Liver (tissue), 8 donors: ENCODE measurements at regions not wholly inside any gene's neighbourhood (a gene's known extent, or its start where the extent isn't known, plus 50 kb on each side); places are given as distances from the start of the nearest gene placed in this dataset.

Experiments used
- DNase-seq: peaks from one replicate; pipeline ENCODE4 v3.0.0-alpha.2; 2017; ENCODE audit warnings: low spot score
- H3K27ac ChIP-seq, 2 donors: one replicate each; pipeline ENCODE4 v1.7.0; 2013; ENCODE audit warnings: inconsistent platforms in 2 of 2, low read length in 2 of 2, control low read depth in 1 of 2, low read depth in 1 of 2, mild to moderate bottlenecking in 1 of 2
- H3K27me3 ChIP-seq, 4 donors: one replicate each; pipeline versions ENCODE4 v1.6.1 to v1.7.0; 2013; ENCODE audit warnings: low read length in 3 of 4, inconsistent platforms in 1 of 4, mild to moderate bottlenecking in 1 of 4, moderate library complexity in 1 of 4; ENCODE audit not compliant: control insufficient read depth in 4 of 4, insufficient read depth in 4 of 4
- H3K36me3 ChIP-seq, 4 donors: one replicate each; pipeline versions ENCODE4 v1.6.1 to v1.7.0; 2013; ENCODE audit warnings: low read length in 3 of 4, mild to moderate bottlenecking in 3 of 4, low read depth in 1 of 4, moderate library complexity in 1 of 4; ENCODE audit not compliant: control insufficient read depth in 4 of 4, insufficient read depth in 3 of 4
- H3K4me1 ChIP-seq, 4 donors: one replicate each; pipeline versions ENCODE4 v1.6.1 to v1.7.0; 2013; ENCODE audit warnings: low read length in 3 of 4, mild to moderate bottlenecking in 3 of 4, moderate library complexity in 1 of 4; ENCODE audit not compliant: control insufficient read depth in 4 of 4, insufficient read depth in 4 of 4
- H3K4me3 ChIP-seq, 3 donors: one replicate each; pipeline versions ENCODE4 v1.6.1 to v1.7.0; 2013; ENCODE audit warnings: low read length in 3 of 3, control low read depth in 1 of 3, low read depth in 1 of 3, mild to moderate bottlenecking in 1 of 3
- H3K9ac ChIP-seq, 2 donors: one replicate each; pipeline ENCODE4 v1.7.0; 2013; ENCODE audit warnings: low read length in 2 of 2, mild to moderate bottlenecking in 2 of 2, moderate library complexity in 2 of 2, control low read depth in 1 of 2, low read depth in 1 of 2
- H3K9me3 ChIP-seq, 4 donors: one replicate each; pipeline versions ENCODE4 v1.6.1 to v1.7.0; 2013; ENCODE audit warnings: low read length in 3 of 4; ENCODE audit not compliant: control insufficient read depth in 4 of 4
- EGR1 ChIP-seq, 2 donors: IDR thresholded peaks; 2 replicates each; pipeline ENCODE4 v1.6.1; 2016 to 2018; ENCODE audit warnings: antibody characterized with exemption in 2 of 2, low read depth in 2 of 2
- FOXA1 ChIP-seq: IDR thresholded peaks from 2 replicates; pipeline ENCODE4 v1.6.1; 2016; ENCODE audit warnings: antibody characterized with exemption
- FOXA2 ChIP-seq: IDR thresholded peaks from 2 replicates; pipeline ENCODE4 v1.6.1; 2016; ENCODE audit warnings: antibody characterized with exemption
- GABPA ChIP-seq, 2 donors: IDR thresholded peaks in 1 of 2; conservative IDR thresholded peaks in 1 of 2; 2 replicates each; pipeline ENCODE4 v1.6.1; 2016; ENCODE audit warnings: antibody characterized with exemption in 2 of 2, mild to moderate bottlenecking in 1 of 2, moderate library complexity in 1 of 2
- HNF4A ChIP-seq, 2 donors: conservative IDR thresholded peaks; 2 replicates each; pipeline ENCODE4 v1.6.1; 2016; ENCODE audit warnings: antibody characterized with exemption in 2 of 2, mild to moderate bottlenecking in 2 of 2
- HNF4G ChIP-seq: IDR thresholded peaks from 2 replicates; pipeline ENCODE4 v1.6.1; 2016; ENCODE audit warnings: antibody characterized with exemption
- JUND ChIP-seq, 2 donors: IDR thresholded peaks; 2 replicates each; pipeline ENCODE4 v1.6.1; 2016; ENCODE audit warnings: antibody characterized with exemption in 2 of 2
- NR2F2 ChIP-seq: IDR thresholded peaks from 2 replicates; pipeline ENCODE4 v1.6.1; 2016; ENCODE audit warnings: antibody characterized with exemption
- RAD21 ChIP-seq, 2 donors: IDR thresholded peaks; 2 replicates each; pipeline ENCODE4 v1.6.1; 2016; ENCODE audit warnings: antibody characterized with exemption in 2 of 2, mild to moderate bottlenecking in 2 of 2
- RXRA ChIP-seq, 2 donors: IDR thresholded peaks; 2 replicates each; pipeline ENCODE4 v1.6.1; 2017 to 2018; ENCODE audit warnings: antibody characterized with exemption in 2 of 2, mild to moderate bottlenecking in 1 of 2
- SP1 ChIP-seq: IDR thresholded peaks from 2 replicates; pipeline ENCODE4 v1.6.1; 2018; ENCODE audit warnings: antibody characterized with exemption, mild to moderate bottlenecking
- TAF1 ChIP-seq: conservative IDR thresholded peaks from 2 replicates; pipeline ENCODE4 v1.6.1; 2016; ENCODE audit warnings: antibody characterized with exemption, mild to moderate bottlenecking
- YY1 ChIP-seq: IDR thresholded peaks from 2 replicates; pipeline ENCODE4 v1.6.1; 2016; ENCODE audit warnings: antibody characterized with exemption, mild to moderate bottlenecking
- WGBS: extraction: QIAGEN DNeasy Blood & Tissue Kit; methylation state at CpG from one replicate; pipeline ENCODE4 v1.1.7; 2013; 5-methylcytosine and 5-hydroxymethylcytosine counted together
- TF ChIP-seq, protein P1 (sequence below): IDR thresholded peaks from 2 replicates; pipeline ENCODE4 v1.6.1; 2016; ENCODE audit warnings: antibody characterized with exemption, mild to moderate bottlenecking
- TF ChIP-seq, protein P2 (sequence below): fragments of 150-350 bp; IDR thresholded peaks from 2 replicates; pipeline ENCODE4 v1.5.1; 2017; ENCODE audit warnings: improper control_type of control experiment, low read depth, low read length; ENCODE audit not compliant: missing input control
- TF ChIP-seq, protein P3 (sequence below): IDR thresholded peaks from 2 replicates; pipeline ENCODE4 v1.6.1; 2016; ENCODE audit warnings: antibody characterized with exemption
- TF ChIP-seq, protein P4 (sequence below): IDR thresholded peaks from 2 replicates; pipeline ENCODE4 v1.6.1; 2016; ENCODE audit warnings: antibody characterized with exemption
- TF ChIP-seq, protein P5 (sequence below): IDR thresholded peaks from 2 replicates; pipeline ENCODE4 v1.6.1; 2016; ENCODE audit warnings: antibody characterized with exemption
- donor health status: healthy.
- donor health status: healthy.
- donor health status: healthy.
- donor health status: healthy.
- donor health status: healthy.

DNA sequence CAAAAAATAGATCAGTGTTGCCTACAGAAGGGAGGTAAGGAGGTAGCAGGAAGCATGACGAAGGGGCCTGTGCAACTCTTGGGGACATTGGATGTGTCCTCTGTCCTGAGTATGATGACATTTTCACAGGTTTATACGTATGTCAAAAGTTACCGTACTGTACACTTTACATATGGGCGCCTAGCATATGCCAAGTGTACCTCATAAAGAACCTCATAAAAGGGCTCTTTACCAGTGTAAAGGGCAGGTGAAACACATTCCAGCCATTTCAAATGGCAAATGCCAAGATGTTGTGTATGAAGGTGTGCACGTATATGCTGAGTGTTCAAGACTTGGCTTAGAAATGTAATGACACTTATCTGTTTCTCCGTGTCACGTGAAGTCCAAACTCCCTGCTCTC is 573.4 kb downstream of the EFNB2 start:
- TF ChIP-seq RXRA (IDR thresholded peaks at IDR 0.05) (no peak), RAD21 (IDR thresholded peaks at IDR 0.05) (no peak), FOXA2 (no peak)
- Histone ChIP-seq H3K36me3 (no peaks in the 10 kb centered on the region), H3K4me1 (no peaks in the 10 kb centered on the region), H3K9me3 (no peaks in the 10 kb centered on the region), H3K9ac (no peak overlapping the region), H3K4me3 (no peak overlapping the region), H3K27ac (no peak overlapping the region), H3K27me3 (peaks cover 0 to 8% (median 0%) of the 10 kb centered on the region in 4 donors)
- DNase-seq: no peak
- 86% methylated on average over 7 of the region's 7 CpGs for WGBS

DNA sequence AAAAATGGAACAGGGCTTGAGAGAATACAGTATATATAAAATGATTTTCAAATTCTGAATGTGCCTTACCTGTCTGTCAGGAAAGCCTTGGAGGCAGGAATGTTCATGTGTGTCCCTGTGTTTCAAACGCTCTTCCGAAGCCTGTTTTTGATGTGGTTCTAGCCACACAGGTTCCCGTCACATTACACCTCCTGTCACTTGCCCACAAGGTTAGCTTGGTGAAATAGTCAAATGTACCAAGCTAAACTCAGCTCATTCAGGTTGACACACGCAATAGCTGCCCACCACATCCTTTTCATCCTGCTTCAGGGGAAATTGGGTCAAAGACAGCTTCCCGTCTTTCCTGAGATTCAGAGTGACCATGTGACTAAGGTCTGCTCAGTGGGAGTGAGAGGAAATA is 574.0 kb downstream of the EFNB2 start:
- no peaks in the 10 kb centered on the region for H3K4me1 ChIP-seq
- H3K27ac ChIP-seq: no peak overlapping the region
- 71% methylated on average over 5 of the region's 5 CpGs for WGBS
- no peak for DNase-seq
- no peaks in the 10 kb centered on the region for H3K36me3 ChIP-seq
- H3K9ac ChIP-seq: no peak overlapping the region
- H3K9me3 ChIP-seq: no peaks in the 10 kb centered on the region
- peaks cover 0 to 8% (median 0%) of the 10 kb centered on the region in 4 donors for H3K27me3 ChIP-seq
- H3K4me3 ChIP-seq: no peak overlapping the region
- no peak for TF ChIP-seq EGR1 (IDR thresholded peaks at IDR 0.05; ENCODE audit: low read depth in 2 of 2)
- TF ChIP-seq, protein P1, sequence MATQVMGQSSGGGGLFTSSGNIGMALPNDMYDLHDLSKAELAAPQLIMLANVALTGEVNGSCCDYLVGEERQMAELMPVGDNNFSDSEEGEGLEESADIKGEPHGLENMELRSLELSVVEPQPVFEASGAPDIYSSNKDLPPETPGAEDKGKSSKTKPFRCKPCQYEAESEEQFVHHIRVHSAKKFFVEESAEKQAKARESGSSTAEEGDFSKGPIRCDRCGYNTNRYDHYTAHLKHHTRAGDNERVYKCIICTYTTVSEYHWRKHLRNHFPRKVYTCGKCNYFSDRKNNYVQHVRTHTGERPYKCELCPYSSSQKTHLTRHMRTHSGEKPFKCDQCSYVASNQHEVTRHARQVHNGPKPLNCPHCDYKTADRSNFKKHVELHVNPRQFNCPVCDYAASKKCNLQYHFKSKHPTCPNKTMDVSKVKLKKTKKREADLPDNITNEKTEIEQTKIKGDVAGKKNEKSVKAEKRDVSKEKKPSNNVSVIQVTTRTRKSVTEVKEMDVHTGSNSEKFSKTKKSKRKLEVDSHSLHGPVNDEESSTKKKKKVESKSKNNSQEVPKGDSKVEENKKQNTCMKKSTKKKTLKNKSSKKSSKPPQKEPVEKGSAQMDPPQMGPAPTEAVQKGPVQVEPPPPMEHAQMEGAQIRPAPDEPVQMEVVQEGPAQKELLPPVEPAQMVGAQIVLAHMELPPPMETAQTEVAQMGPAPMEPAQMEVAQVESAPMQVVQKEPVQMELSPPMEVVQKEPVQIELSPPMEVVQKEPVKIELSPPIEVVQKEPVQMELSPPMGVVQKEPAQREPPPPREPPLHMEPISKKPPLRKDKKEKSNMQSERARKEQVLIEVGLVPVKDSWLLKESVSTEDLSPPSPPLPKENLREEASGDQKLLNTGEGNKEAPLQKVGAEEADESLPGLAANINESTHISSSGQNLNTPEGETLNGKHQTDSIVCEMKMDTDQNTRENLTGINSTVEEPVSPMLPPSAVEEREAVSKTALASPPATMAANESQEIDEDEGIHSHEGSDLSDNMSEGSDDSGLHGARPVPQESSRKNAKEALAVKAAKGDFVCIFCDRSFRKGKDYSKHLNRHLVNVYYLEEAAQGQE: no peak
- no peak for TF ChIP-seq HNF4G

DNA sequence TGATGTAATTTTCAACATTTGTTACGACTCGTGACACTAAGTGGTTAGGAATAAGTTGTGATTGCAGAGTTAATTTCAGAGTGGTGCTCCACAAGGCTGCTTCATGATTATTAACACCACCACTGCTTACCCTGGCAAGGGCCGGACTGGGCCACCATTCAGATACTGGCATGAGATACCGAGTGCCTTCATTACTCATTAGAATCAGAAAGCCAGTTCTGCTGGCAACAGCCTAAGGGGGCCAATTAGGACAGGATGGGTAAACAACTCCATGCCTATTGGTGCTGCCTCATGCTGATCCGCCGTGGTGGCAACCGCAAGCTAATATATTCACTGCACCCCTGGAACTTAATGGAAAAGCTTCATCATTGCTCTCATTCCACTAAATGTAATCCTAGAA is 575.1 kb downstream of the EFNB2 start:
- no peaks in the 10 kb centered on the region for H3K36me3 ChIP-seq
- WGBS: 89% methylated on average over 7 of the region's 7 CpGs

More for the DNA sequence above, 575.1 kb downstream of the EFNB2 start:
- peaks cover 0 to 8% (median 0%) of the 10 kb centered on the region in 4 donors for H3K27me3 ChIP-seq
- no peak overlapping the region for H3K27ac ChIP-seq
- H3K4me1 ChIP-seq: no peaks in the 10 kb centered on the region
- H3K4me3 ChIP-seq: no peak overlapping the region
- H3K9me3 ChIP-seq: no peaks in the 10 kb centered on the region
- TF ChIP-seq GABPA (IDR thresholded peaks at IDR 0.05 in 1 of 2, conservative IDR thresholded peaks at IDR 0.05 in 1 of 2) (no peak), YY1 (no peak), EGR1 (IDR thresholded peaks at IDR 0.05; ENCODE audit: low read depth in 2 of 2) (no peak), TAF1 (no peak), RAD21 (IDR thresholded peaks at IDR 0.05) (no peak), FOXA2 (no peak), HNF4G (no peak), JUND (IDR thresholded peaks at IDR 0.05) (no peak), FOXA1 (no peak), SP1 (no peak), NR2F2 (no peak), HNF4A (conservative IDR thresholded peaks at IDR 0.05) (no peak), RXRA (IDR thresholded peaks at IDR 0.05) (no peak)
- TF ChIP-seq, protein P2, sequence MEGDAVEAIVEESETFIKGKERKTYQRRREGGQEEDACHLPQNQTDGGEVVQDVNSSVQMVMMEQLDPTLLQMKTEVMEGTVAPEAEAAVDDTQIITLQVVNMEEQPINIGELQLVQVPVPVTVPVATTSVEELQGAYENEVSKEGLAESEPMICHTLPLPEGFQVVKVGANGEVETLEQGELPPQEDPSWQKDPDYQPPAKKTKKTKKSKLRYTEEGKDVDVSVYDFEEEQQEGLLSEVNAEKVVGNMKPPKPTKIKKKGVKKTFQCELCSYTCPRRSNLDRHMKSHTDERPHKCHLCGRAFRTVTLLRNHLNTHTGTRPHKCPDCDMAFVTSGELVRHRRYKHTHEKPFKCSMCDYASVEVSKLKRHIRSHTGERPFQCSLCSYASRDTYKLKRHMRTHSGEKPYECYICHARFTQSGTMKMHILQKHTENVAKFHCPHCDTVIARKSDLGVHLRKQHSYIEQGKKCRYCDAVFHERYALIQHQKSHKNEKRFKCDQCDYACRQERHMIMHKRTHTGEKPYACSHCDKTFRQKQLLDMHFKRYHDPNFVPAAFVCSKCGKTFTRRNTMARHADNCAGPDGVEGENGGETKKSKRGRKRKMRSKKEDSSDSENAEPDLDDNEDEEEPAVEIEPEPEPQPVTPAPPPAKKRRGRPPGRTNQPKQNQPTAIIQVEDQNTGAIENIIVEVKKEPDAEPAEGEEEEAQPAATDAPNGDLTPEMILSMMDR: no peak
- TF ChIP-seq, protein P1: no peak
- TF ChIP-seq, protein P3, sequence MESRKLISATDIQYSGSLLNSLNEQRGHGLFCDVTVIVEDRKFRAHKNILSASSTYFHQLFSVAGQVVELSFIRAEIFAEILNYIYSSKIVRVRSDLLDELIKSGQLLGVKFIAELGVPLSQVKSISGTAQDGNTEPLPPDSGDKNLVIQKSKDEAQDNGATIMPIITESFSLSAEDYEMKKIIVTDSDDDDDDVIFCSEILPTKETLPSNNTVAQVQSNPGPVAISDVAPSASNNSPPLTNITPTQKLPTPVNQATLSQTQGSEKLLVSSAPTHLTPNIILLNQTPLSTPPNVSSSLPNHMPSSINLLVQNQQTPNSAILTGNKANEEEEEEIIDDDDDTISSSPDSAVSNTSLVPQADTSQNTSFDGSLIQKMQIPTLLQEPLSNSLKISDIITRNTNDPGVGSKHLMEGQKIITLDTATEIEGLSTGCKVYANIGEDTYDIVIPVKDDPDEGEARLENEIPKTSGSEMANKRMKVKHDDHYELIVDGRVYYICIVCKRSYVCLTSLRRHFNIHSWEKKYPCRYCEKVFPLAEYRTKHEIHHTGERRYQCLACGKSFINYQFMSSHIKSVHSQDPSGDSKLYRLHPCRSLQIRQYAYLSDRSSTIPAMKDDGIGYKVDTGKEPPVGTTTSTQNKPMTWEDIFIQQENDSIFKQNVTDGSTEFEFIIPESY: no peak
- TF ChIP-seq, protein P4, sequence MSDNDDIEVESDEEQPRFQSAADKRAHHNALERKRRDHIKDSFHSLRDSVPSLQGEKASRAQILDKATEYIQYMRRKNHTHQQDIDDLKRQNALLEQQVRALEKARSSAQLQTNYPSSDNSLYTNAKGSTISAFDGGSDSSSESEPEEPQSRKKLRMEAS: no peak
- TF ChIP-seq, protein P5, sequence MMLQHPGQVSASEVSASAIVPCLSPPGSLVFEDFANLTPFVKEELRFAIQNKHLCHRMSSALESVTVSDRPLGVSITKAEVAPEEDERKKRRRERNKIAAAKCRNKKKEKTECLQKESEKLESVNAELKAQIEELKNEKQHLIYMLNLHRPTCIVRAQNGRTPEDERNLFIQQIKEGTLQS: no peak
- no peak for DNase-seq
- H3K9ac ChIP-seq: no peak overlapping the region
